ENCODE measurements at regions not wholly inside any gene's neighbourhood (a gene's known extent, or its start where the extent isn't known, plus 50 kb on each side); places are given as distances from the start of the nearest gene placed in this dataset.

DNA sequence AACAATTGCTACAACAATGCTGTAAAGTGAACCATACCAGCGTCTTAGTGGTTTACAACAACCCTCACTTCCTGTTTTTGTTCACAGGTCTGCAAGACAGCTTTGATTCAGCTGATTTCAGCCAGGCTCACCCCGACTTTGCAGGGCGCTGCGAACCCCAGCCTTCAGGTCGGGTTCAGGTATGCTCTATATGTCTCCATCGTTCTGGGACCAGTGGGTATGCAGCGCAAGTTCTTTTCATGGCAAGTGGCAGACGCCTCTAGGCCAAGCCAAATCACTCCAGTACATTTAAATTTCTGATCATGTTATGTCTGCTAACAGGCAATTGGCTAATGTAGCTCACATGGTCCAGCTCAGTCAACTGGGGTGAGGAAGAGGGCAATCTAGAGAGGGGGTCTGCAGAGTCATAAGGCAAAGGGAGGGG lies 52.4 kb upstream of the RGMA start:
- TF ChIP-seq, protein P1, sequence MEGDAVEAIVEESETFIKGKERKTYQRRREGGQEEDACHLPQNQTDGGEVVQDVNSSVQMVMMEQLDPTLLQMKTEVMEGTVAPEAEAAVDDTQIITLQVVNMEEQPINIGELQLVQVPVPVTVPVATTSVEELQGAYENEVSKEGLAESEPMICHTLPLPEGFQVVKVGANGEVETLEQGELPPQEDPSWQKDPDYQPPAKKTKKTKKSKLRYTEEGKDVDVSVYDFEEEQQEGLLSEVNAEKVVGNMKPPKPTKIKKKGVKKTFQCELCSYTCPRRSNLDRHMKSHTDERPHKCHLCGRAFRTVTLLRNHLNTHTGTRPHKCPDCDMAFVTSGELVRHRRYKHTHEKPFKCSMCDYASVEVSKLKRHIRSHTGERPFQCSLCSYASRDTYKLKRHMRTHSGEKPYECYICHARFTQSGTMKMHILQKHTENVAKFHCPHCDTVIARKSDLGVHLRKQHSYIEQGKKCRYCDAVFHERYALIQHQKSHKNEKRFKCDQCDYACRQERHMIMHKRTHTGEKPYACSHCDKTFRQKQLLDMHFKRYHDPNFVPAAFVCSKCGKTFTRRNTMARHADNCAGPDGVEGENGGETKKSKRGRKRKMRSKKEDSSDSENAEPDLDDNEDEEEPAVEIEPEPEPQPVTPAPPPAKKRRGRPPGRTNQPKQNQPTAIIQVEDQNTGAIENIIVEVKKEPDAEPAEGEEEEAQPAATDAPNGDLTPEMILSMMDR (IDR thresholded peaks at IDR 0.05): no peak
- TF ChIP-seq POLR2A (IDR thresholded peaks at IDR 0.05): no peak
